CD4-positive, alpha-beta memory T cell (primary cell): ENCODE measurements at regions not wholly inside any gene's neighbourhood (a gene's known extent, or its start where the extent isn't known, plus 50 kb on each side); places are given as distances from the start of the nearest gene placed in this dataset.

ENCODE experiments used
- CTCF ChIA-PET: fragments of 350-600 bp; sonication (Branson Sonifier 250); formaldehyde crosslinking; loops from one replicate; lab custom pipeline; 2021; ENCODE audit warnings: inconsistent platforms; ENCODE audit not compliant: partially characterized antibody; lab: Charles Lee
- POLR2A ChIA-PET: fragments of 350-600 bp; sonication (Branson Sonifier 250); formaldehyde crosslinking; loops from one replicate; lab custom pipeline; 2021; ENCODE audit not compliant: partially characterized antibody; lab: Charles Lee
- DNase-seq, 5 donors: peaks; one replicate each; pipeline versions ENCODE4 v3.0.0 to v3.0.0-alpha.2; 2020 to 2022; ENCODE audit warnings: mixed read lengths in 1 of 5
- H3K27ac ChIP-seq: one replicate; pipeline ENCODE4 v1.7.0; 2013; ENCODE audit warnings: low read depth, low read length
- H3K27me3 ChIP-seq: 2 replicates; pipeline ENCODE4 v1.7.0; 2013; ENCODE audit warnings: mild to moderate bottlenecking, low read length, moderate library complexity; ENCODE audit not compliant: insufficient read depth
- H3K36me3 ChIP-seq: 2 replicates; pipeline ENCODE4 v1.7.0; 2013; ENCODE audit warnings: mild to moderate bottlenecking, low read length, moderate library complexity; ENCODE audit not compliant: insufficient read depth
- H3K4me1 ChIP-seq: 2 replicates; pipeline ENCODE4 v1.7.0; 2013; ENCODE audit warnings: mild to moderate bottlenecking, low read length, moderate library complexity; ENCODE audit not compliant: insufficient read depth
- H3K4me3 ChIP-seq, 2 donors: one replicate each; pipeline ENCODE4 v1.7.0; 2013; ENCODE audit warnings: low read length in 2 of 2, mild to moderate bottlenecking in 1 of 2
- H3K9me3 ChIP-seq, 2 donors: one replicate each; pipeline ENCODE4 v1.7.0; 2013; ENCODE audit warnings: low read length in 2 of 2, control low read depth in 1 of 2; ENCODE audit not compliant: control insufficient read depth in 1 of 2
- H3K27ac Mint-ChIP-seq, 7 donors: one replicate each; pipeline ENCODE4 v1.8.0; 2020 to 2021; ENCODE audit warnings: mixed read lengths in 7 of 7, mild to moderate bottlenecking in 6 of 7, inconsistent platforms in 3 of 7, moderate library complexity in 3 of 7
- H3K27me3 Mint-ChIP-seq, 2 donors: one replicate each; pipeline ENCODE4 v1.8.0; 2020 to 2021; ENCODE audit warnings: mixed read lengths in 2 of 2
- H3K36me3 Mint-ChIP-seq, 2 donors: one replicate each; pipeline ENCODE4 v1.8.0; 2020 to 2021; ENCODE audit warnings: mixed read lengths in 2 of 2, inconsistent platforms in 1 of 2, mild to moderate bottlenecking in 1 of 2
- H3K4me1 Mint-ChIP-seq, 4 donors: one replicate each; pipeline ENCODE4 v1.8.0; 2020 to 2021; ENCODE audit warnings: mixed read lengths in 4 of 4, mild to moderate bottlenecking in 1 of 4
- H3K4me3 Mint-ChIP-seq, 8 donors: one replicate each; pipeline ENCODE4 v1.8.0; 2020 to 2021; ENCODE audit warnings: mixed read lengths in 8 of 8, mild to moderate bottlenecking in 7 of 8, moderate library complexity in 6 of 8, inconsistent platforms in 3 of 8
- H3K9me3 Mint-ChIP-seq, 8 donors: one replicate each; pipeline ENCODE4 v1.8.0; 2020 to 2021; ENCODE audit warnings: mixed read lengths in 8 of 8, mild to moderate bottlenecking in 5 of 8, inconsistent platforms in 3 of 8, moderate library complexity in 1 of 8
- intact Hi-C: fragments of 100-400 bp; cut with micrococcal nuclease; formaldehyde crosslinking; loops from one replicate; pipeline ENCODE4 v1.15.1; 2023

DNA sequence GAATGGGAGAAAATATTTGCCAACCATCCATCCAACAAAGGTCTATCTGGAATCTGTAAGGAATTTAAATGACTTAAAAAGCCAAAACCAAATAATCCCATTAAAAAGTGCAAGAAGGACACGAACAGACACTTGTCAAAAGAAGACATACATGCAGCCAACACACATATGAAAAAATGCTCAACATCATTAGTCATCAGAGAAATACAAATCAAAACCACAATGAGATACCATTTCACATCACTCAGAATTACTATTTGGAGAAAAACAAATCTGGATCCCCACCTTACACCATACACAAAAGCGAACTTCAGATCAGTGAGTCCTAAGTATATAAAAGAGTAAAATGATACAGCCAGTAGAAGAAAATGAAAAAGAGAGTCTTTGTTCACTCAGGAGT, 58.6 kb upstream of the MNS1 start:
- peaks cover 2 to 10% of the 10 kb centered on the region in 2 donors for H3K36me3 Mint-ChIP-seq
- Histone ChIP-seq H3K27ac (no peak overlapping the region), H3K4me1 (no peaks in the 10 kb centered on the region), H3K9me3 (no peaks in the 10 kb centered on the region), H3K4me3 (no peak overlapping the region), H3K36me3 (no peaks in the 10 kb centered on the region), H3K27me3 (no peaks in the 10 kb centered on the region)
- H3K4me1 Mint-ChIP-seq = no peaks in the 10 kb centered on the region
- no peak overlapping the region for H3K4me3 Mint-ChIP-seq
- ChIA-PET POLR2A (no interaction called here), CTCF (no interaction called here)
- peaks cover 0 to 21% (median 8%) of the 10 kb centered on the region in 8 donors for H3K9me3 Mint-ChIP-seq
- H3K27ac Mint-ChIP-seq = no peak overlapping the region
- intact Hi-C loops = no loop called here
- DNase-seq = no peak
- peaks cover 10 to 12% of the 10 kb centered on the region in 2 donors for H3K27me3 Mint-ChIP-seq

- H3K27me3 ChIP-seq = no peaks in the 10 kb centered on the region
- Mint-ChIP-seq H3K4me3 (no peak overlapping the region), H3K9me3 (peaks cover 7 to 47% (median 24%) of the 10 kb centered on the region in 8 donors), H3K27me3 (peaks cover 13 to 17% of the 10 kb centered on the region in 2 donors), H3K36me3 (peaks cover 2 to 14% of the 10 kb centered on the region in 2 donors), H3K4me1 (no peaks in the 10 kb centered on the region), H3K27ac (peak overlapping the region in 1 of 7 donors; percentile 58)
- intact Hi-C loops = no loop called here
- CTCF ChIA-PET = no interaction called here
- H3K9me3 ChIP-seq = no peaks in the 10 kb centered on the region
- H3K4me3 ChIP-seq = no peak overlapping the region
- H3K36me3 ChIP-seq = no peaks in the 10 kb centered on the region
- no peak overlapping the region for H3K27ac ChIP-seq
- no peak for DNase-seq
- H3K4me1 ChIP-seq = no peaks in the 10 kb centered on the region
- POLR2A ChIA-PET = no interaction called here
Measured at GRCh38 chr15:56519000-56519399, 54.1 kb upstream of the MNS1 start.
